CD14-positive monocyte (primary cell): ENCODE measurements at regions not wholly inside any gene's neighbourhood (a gene's known extent, or its start where the extent isn't known, plus 50 kb on each side); places are given as distances from the start of the nearest gene placed in this dataset.

Experiments used
- DNase-seq, 3 donors: peaks; one replicate each; pipeline ENCODE4 v3.0.0-alpha.2; 2011 to 2022
- H2AFZ ChIP-seq: 2 replicates; pipeline ENCODE4 v1.6.0; 2012; ENCODE audit warnings: mild to moderate bottlenecking, low read depth, low read length, inconsistent platforms; ENCODE audit not compliant: insufficient read depth, poor library complexity, severe bottlenecking
- H3K27ac ChIP-seq, 2 donors: 1 replicate in 1 of 2; 2 replicates in 1 of 2; pipeline ENCODE4 v1.5.1; 2012 to 2013; ENCODE audit warnings: low read length in 2 of 2, control low read depth in 1 of 2, inconsistent platforms in 1 of 2, low read depth in 1 of 2, mild to moderate bottlenecking in 1 of 2
- H3K27me3 ChIP-seq, 2 donors: one replicate each; pipeline versions ENCODE4 v1.6.0 to v1.6.1; 2011 to 2013; ENCODE audit warnings: low read length in 2 of 2; ENCODE audit not compliant: control insufficient read depth in 2 of 2, insufficient read depth in 2 of 2
- H3K36me3 ChIP-seq, 2 donors: replicated peaks in 1 of 2; 1 replicate in 1 of 2; 2 replicates in 1 of 2; pipeline versions ENCODE4 v1.5.1 to v1.6.1; 2012 to 2013; ENCODE audit warnings: low read length in 2 of 2, control low read depth in 1 of 2, inconsistent platforms in 1 of 2, mild to moderate bottlenecking in 1 of 2; ENCODE audit not compliant: insufficient read depth in 2 of 2, control insufficient read depth in 1 of 2
- H3K4me1 ChIP-seq, 2 donors: 1 replicate in 1 of 2; 2 replicates in 1 of 2; pipeline versions ENCODE4 v1.5.1 to v1.6.1; 2012 to 2013; ENCODE audit warnings: low read length in 2 of 2, control low read depth in 1 of 2, inconsistent platforms in 1 of 2, mild to moderate bottlenecking in 1 of 2, moderate library complexity in 1 of 2; ENCODE audit not compliant: insufficient read depth in 2 of 2, control insufficient read depth in 1 of 2
- H3K4me2 ChIP-seq: replicated peaks from 2 replicates; pipeline ENCODE3; 2012; ENCODE audit warnings: low read length, moderate library complexity, mild to moderate bottlenecking; ENCODE audit not compliant: poor library complexity, severe bottlenecking; ENCODE audit errors: extremely low read depth
- H3K4me3 ChIP-seq, 3 experiments: fragments of 200-600 bp in 1 of 3; sonication (generic) in 1 of 3; replicated peaks in 1 of 3; 1 replicate in 2 of 3; 2 replicates in 1 of 3; pipeline ENCODE4 v1.5.1; 2011 to 2013; ENCODE audit warnings: low read length in 3 of 3, mild to moderate bottlenecking in 3 of 3, control low read depth in 2 of 3, low read depth in 2 of 3, inconsistent platforms in 1 of 3, moderate library complexity in 1 of 3
- H3K79me2 ChIP-seq: 2 replicates; pipeline ENCODE4 v1.6.0; 2012; ENCODE audit warnings: mild to moderate bottlenecking, control low read depth, inconsistent platforms, low read length, moderate library complexity; ENCODE audit not compliant: insufficient read depth
- H3K9ac ChIP-seq: 2 replicates; pipeline ENCODE4 v1.6.0; 2017; ENCODE audit warnings: low read length, mild to moderate bottlenecking; ENCODE audit not compliant: insufficient read depth, poor library complexity, severe bottlenecking
- H3K9me3 ChIP-seq, 2 donors: replicated peaks in 1 of 2; 1 replicate in 1 of 2; 2 replicates in 1 of 2; pipeline versions ENCODE4 v1.5.1 to v1.6.1; 2012 to 2013; ENCODE audit warnings: low read length in 2 of 2, control low read depth in 1 of 2; ENCODE audit not compliant: control insufficient read depth in 1 of 2, insufficient read depth in 1 of 2
- H4K20me1 ChIP-seq: 2 replicates; pipeline ENCODE4 v1.6.0; 2012; ENCODE audit warnings: mild to moderate bottlenecking, low read length, control low read depth, moderate library complexity; ENCODE audit not compliant: insufficient read depth
- H3K27ac Mint-ChIP-seq, 7 donors: one replicate each; pipeline ENCODE4 v1.8.0; 2020; ENCODE audit warnings: mild to moderate bottlenecking in 7 of 7, mixed read lengths in 7 of 7, moderate library complexity in 6 of 7, inconsistent platforms in 2 of 7
- H3K27me3 Mint-ChIP-seq, 3 donors: one replicate each; pipeline ENCODE4 v1.8.0; 2021 to 2022; ENCODE audit warnings: low read depth in 3 of 3, mild to moderate bottlenecking in 3 of 3, mixed read lengths in 3 of 3, moderate library complexity in 3 of 3, inconsistent platforms in 1 of 3
- H3K36me3 Mint-ChIP-seq, 2 donors: one replicate each; pipeline ENCODE4 v1.8.0; 2020; ENCODE audit warnings: mixed read lengths in 2 of 2, inconsistent platforms in 1 of 2, mild to moderate bottlenecking in 1 of 2
- H3K4me1 Mint-ChIP-seq: one replicate; pipeline ENCODE4 v1.8.0; 2020; ENCODE audit warnings: mild to moderate bottlenecking, mixed read lengths
- H3K4me3 Mint-ChIP-seq, 2 donors: one replicate each; pipeline ENCODE4 v1.8.0; 2020; ENCODE audit warnings: mild to moderate bottlenecking in 2 of 2, mixed read lengths in 2 of 2, moderate library complexity in 1 of 2
- H3K9me3 Mint-ChIP-seq, 7 donors: one replicate each; pipeline ENCODE4 v1.8.0; 2020 to 2022; ENCODE audit warnings: mixed read lengths in 7 of 7, mild to moderate bottlenecking in 6 of 7, moderate library complexity in 6 of 7, inconsistent platforms in 2 of 7
- CTCF ChIP-seq: fragments of 200-600 bp; IDR thresholded peaks from one replicate; pipeline ENCODE4 v1.8.0; 2022; ENCODE audit warnings: antibody characterized with exemption, mild to moderate bottlenecking
- WGBS: methylation state at CpG from one replicate; pipeline ENCODE4 v1.1.5; 2013; ENCODE audit warnings: missing lambda C conversion rate; ENCODE audit not compliant: insufficient coverage; 5-methylcytosine and 5-hydroxymethylcytosine counted together
- intact Hi-C, 2 donors: fragments of 100-400 bp; cut with micrococcal nuclease; formaldehyde crosslinking; loops; one replicate each; pipeline versions ENCODE4 v1.15.0 to v1.15.1; 2023

GRCh38 chr5:115396688-115397087 is 100.2 kb upstream of the CCDC112 start:
- Mint-ChIP-seq H3K27me3 (peaks cover 0 to 2% (median 2%) of the 10 kb centered on the region in 3 donors), H3K36me3 (no peaks in the 10 kb centered on the region), H3K4me1 (no peaks in the 10 kb centered on the region), H3K27ac (no peak overlapping the region), H3K4me3 (no peak overlapping the region), H3K9me3 (peaks cover 6 to 22% (median 19%) of the 10 kb centered on the region in 7 donors)
- Histone ChIP-seq H3K79me2 (no peaks in the 10 kb centered on the region), H3K4me2 (no peak overlapping the region), H2AFZ (no peak overlapping the region), H3K36me3 (no peaks in the 10 kb centered on the region), H3K9ac (no peak overlapping the region), H4K20me1 (no peaks in the 10 kb centered on the region), H3K27me3 (no peaks in the 10 kb centered on the region), H3K4me3 (no peak overlapping the region), H3K27ac (no peak overlapping the region), H3K9me3 (peaks cover 11 to 16% of the 10 kb centered on the region in 2 donors), H3K4me1 (no peaks in the 10 kb centered on the region)
- WGBS: no CpG with 5 or more reads among the region's 2 CpGs
- DNase-seq: no peak
- intact Hi-C loops: no loop called here
- TF ChIP-seq CTCF: no peak

- H3K79me2 ChIP-seq: no peaks in the 10 kb centered on the region
- no peak overlapping the region for H2AFZ ChIP-seq
- no peak overlapping the region for H3K9ac ChIP-seq
- Mint-ChIP-seq H3K9me3 (peaks cover 6 to 22% (median 19%) of the 10 kb centered on the region in 7 donors), H3K27ac (no peak overlapping the region), H3K27me3 (peaks cover 0 to 2% (median 2%) of the 10 kb centered on the region in 3 donors), H3K4me3 (no peak overlapping the region), H3K36me3 (no peaks in the 10 kb centered on the region), H3K4me1 (no peaks in the 10 kb centered on the region)
- H3K4me3 ChIP-seq: no peak overlapping the region
- H4K20me1 ChIP-seq: no peaks in the 10 kb centered on the region
- H3K9me3 ChIP-seq: peaks cover 11 to 16% of the 10 kb centered on the region in 2 donors
- no peak for DNase-seq
- no peaks in the 10 kb centered on the region for H3K36me3 ChIP-seq
- H3K4me2 ChIP-seq: no peak overlapping the region
- H3K27ac ChIP-seq: no peak overlapping the region
- intact Hi-C loops: no loop called here
- TF ChIP-seq CTCF: no peak
- no CpG with 5 or more reads among the region's 2 CpGs for WGBS
- no peaks in the 10 kb centered on the region for H3K27me3 ChIP-seq
- no peaks in the 10 kb centered on the region for H3K4me1 ChIP-seq
These were observed 99.6 kb upstream of the CCDC112 start for GRCh38 chr5:115396081-115396480.
